Medulla oblongata (tissue), 1 donor: ENCODE measurements at regions not wholly inside any gene's neighbourhood (a gene's known extent, or its start where the extent isn't known, plus 50 kb on each side); places are given as distances from the start of the nearest gene placed in this dataset.

Experiments
- DNase-seq: peaks from one replicate; pipeline ENCODE4 v3.0.0-alpha.2; 2015; ENCODE audit errors: extremely low spot score

DNA sequence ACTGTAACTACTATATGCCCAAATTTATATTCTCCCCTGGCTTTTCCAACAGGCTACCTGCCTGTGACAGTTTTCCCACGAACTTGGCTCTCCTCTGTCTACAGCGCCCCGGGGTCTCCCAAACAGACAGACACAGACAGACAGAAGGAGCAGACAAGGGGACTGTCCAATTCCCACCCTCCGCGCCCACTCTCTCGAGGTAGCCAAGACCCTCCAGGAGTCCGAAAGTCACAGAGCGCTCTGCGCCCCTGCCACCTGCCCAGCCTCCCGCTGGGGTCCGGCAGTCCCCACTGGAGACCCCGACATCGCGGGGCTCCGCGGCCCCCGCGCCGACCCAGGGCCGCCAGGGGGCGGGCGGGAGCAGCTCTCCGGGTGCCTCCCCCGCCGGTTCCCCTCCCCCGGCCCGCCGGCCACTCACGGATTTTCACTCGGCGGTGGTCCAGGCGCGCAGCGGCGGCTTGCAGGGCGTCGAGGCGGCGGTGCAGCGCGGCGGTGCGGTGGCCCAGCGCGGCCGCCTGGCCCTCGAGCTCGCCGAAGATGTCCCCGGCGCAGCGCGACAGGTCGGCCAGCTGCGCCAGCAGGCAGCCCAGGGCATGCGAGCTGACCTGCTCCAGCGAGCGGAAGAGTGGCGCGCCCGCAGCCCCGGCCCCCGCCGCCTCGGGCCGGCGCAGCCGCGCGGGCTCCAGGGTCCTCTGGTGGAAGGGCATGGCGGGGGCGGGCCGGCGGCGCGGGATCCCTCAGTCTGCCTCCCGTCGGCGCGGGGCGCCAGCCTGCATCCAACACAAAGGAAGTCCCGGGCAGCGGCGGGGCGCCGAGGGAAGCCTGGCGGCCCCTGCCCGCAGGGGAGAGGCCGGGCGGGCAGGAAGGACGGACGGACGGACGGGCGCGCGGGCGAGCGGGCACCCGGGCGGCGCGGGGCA lies 81.3 kb upstream of the CCDC28A start:
- DNase-seq: peak; percentile 69

DNA sequence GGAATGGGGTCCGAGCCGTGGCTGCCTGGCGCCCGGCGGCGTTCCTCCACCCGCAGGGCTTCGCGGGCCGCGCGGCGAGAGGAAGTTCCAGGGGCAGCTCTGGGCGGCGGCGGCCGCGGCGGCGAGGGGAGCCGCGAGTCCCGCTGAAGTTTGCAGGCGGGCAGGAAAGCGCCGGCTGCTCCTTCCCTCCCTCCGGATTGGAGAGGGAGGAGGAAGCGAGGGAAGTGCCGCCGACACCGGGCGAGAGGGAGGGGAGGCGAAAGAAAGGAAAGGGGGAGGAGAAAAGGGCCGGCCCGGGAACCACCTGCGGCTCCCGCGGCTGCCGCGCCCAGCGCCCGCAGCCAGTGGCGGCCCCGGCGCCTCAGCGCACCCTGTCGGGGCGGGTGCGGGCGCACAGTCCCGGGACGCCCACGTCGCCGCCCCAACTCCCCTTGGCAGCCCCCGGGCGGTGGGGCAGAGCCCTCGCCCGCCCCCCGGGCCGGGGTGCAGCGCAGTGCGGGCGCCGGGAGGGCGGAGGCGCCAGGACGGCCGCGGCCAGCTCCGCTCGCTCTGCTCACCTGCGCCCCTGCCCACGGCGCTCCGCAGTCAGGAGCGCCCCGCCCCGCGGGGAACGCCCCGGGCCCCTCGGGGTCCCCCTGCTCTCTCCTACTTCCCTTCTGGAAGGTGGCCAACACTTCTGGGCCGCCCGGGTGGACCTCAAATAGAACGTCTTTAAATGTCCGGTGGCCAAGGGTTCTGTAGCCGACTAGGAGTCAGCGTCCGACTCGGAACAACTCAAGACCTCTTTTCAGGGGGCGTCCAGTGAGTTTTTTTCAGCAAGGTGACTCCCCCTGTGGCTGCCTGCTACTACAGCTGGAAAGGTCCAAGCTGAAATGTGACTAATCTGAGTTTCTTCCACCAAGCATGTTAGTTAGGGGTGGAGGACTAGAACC lies 80.3 kb upstream of the CCDC28A start:
- DNase-seq: peak; percentile 40

DNA sequence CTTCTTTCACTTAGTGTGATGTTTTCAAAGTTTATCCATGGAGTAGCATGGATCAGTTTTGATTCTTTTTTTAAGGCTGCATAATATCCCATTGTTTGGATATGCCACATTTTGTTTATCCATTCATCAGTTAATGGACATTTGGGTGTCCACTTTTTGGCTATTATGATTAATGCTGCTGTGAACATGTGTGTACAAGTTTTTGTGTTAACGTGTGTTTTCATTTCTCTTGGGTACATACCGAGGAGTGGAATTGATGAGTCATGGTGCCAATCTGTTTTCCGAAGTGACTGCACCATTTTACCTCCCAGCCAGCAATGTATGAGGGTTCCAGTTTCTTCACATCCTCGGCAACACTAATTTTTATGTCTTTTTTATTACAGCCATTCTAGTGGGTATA lies 78.4 kb upstream of the CCDC28A start:
- no peak for DNase-seq

DNA sequence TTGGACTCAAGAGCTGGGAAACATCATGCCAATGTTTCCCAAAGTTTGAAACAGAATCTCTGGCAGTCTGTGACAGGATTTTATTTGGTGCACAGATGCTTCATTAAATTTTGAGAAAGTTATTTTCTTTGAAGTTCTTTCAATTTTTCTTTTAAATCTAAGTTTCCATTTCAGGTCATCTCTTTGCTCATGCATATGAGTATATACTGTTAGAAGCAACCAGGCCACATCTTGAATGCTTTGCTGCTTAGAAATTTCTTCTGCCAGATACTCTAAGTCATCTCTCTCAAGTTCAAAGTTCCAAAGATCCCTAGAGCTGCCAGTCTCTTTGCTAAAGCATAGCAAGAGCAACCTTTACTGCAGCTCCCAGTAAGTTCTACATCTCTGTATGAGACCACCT lies 59.1 kb upstream of the CCDC28A start:
- no peak for DNase-seq

DNA sequence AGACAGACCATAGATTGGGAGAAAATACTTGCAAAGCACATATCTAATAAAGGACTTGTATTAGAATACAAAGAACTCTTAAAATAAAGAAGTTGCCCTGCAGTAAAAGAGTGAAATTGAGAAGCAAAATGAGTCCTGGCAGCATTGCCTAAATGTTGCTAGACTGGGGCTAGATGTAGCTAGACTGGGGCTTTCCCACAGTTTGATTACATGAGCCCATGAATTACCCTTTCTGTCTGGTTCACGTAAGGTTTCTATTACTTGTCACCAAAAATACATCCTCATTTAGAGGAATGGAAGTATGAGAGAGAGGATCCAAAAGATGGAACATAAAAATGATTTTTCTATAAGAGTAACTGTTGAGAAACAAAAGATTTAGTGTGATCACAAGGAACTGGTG lies 57.6 kb upstream of the CCDC28A start:
- no peak for DNase-seq

DNA sequence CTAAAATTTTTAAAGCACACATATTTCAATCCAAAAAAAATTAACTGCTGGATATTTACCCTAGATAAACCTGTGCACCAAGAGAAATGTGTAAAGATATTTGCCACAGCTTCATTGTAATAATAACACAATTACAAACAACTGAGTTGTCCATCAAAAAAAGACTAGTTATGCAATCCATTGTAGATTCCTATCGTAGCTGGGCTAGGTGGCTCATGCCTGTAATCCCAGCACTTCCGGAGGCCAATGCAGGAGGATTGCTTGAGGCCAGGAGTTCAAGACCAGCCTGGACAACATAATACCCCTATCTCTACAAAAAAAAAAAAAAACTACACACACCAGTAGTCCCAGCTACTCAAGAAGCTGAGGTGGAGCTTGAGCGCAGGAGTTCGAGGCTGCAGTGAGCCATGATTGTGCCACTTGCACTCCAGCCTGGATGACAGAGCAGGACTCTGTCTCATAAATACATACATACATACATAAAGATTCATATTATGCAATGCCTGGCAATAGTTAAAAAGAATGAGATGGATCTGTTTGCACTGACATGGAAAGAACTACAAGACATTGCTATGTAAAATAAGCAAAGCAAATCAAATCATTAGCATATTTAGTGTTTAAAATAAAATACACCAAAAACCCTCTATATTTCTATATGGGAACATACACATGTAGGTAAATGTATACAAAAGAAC lies 56.5 kb upstream of the CCDC28A start:
- no peak for DNase-seq

DNA sequence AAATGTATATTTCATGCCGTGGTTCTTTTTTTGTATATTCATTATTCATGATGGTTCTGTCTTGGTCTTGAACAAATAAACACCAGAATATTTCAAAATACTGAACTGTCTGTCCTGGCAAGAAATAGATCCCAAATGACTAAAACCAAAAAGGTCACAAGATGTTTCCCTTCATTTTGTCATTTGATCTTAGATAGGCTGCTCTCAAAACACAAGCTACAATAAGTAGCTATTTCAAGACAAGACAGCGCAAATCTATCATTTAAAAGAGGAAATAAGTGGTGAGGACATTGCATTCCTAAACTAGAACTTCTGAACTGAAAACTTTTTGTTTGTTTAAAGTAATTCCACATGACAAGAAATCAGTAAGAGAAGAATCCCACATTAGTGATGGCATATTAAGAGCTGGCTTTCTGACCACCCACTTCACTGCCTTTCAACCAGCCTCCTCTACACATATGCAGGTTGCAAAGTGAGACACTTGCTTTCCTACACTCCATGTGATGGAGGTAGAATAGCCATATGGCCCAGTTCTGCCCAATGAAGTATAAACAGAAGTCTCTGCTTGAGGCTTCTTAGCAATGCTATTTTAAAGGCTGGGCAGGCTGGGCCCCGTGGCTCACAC lies 54.4 kb upstream of the CCDC28A start:
- DNase-seq: peak; percentile 53

DNA sequence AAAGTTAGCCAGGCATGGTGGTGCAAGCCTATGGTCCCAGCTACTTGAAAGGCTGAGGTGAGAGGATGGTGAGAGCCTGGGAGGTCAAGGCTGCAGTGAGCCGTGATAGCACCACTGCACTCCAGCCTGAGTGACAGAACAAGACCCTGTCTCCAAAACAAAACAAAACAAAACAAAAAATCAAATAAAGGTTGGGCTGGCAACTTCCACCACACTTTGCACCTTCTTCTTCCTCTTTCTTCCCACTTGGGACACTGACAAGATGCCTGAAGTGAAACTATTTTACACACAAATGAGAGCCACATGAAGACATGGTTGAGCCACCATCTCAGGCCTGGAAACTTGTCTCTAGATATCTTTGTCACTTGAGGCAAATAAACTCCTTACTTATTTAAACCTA lies 53.8 kb upstream of the CCDC28A start:
- DNase-seq: peak; percentile 24

DNA sequence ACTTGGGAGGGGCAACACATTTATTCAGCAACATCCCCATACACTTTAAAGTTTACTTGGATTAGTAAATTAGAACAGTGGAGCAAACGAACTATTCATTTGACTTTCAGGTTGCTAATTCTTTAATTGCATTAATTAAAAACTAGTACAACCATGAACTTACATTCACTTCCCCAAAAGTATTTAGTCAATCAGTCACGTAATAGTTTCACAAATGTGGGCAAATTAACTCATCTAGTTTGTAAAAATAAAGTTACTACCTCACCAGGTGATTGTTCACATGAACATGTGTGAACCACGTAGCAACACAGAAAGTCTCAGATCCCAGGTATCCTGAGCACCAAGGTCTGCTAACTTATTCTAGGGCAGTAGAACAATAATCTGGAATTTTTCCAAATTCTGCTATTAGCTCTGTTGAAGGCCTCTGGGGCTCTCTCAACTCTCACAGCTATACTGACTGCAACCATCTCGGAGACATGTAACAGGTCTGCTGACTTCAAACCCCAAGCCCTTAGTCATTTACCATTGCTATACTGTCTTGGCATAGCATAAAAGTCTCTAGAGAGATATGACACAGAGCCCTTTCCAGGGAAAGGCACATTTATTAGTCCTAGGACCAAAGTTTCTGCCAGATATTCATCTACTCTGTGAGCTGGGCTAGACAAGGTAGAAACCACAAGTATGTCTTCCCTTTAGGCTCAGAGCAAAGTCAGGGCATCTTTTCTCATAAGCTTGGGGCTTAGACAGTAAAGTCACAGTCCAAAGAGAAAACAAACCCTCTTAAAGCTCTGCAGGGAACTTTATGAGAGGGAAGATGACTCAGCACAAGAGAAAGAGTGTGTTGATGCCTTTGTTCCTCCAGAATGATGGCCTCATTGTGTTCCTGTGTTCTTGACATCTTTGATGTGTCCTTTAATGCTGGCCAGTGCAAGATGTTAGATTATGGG lies 50.9 kb upstream of the CCDC28A start:
- DNase-seq: peak; percentile 62
